Activated CD8-positive, alpha-beta T cell treated with anti-CD3 and anti-CD28 coated beads for 36 hours (primary cell): ENCODE measurements at regions not wholly inside any gene's neighbourhood (a gene's known extent, or its start where the extent isn't known, plus 50 kb on each side); places are given as distances from the start of the nearest gene placed in this dataset.

ENCODE experiments used
- ATAC-seq: fragments of 200-7000 bp; cut with Tn5 transposase; one replicate; pipeline ENCODE4 v1.10.0; 2021; ENCODE audit warnings: mild to moderate bottlenecking, moderate library complexity
- CTCF ChIA-PET: fragments of 350-600 bp; sonication (Branson Sonifier 250); formaldehyde crosslinking; loops from one replicate; lab custom pipeline; 2021; ENCODE audit warnings: antibody characterized with exemption; lab: Charles Lee
- POLR2A ChIA-PET: fragments of 350-600 bp; sonication (Branson Sonifier 250); formaldehyde crosslinking; loops from one replicate; lab custom pipeline; 2021; ENCODE audit warnings: antibody characterized with exemption; lab: Charles Lee
- DNase-seq: peaks from one replicate; pipeline ENCODE4 v3.0.0-alpha.2; 2020
- H3K27ac Mint-ChIP-seq: one replicate; pipeline ENCODE4 v1.8.0; 2021; ENCODE audit warnings: mild to moderate bottlenecking, mixed read lengths
- H3K27me3 Mint-ChIP-seq: one replicate; pipeline ENCODE4 v1.8.0; 2021; ENCODE audit warnings: mixed read lengths
- H3K36me3 Mint-ChIP-seq: one replicate; pipeline ENCODE4 v1.8.0; 2021; ENCODE audit warnings: low read depth, mixed read lengths
- H3K4me1 Mint-ChIP-seq: one replicate; pipeline ENCODE4 v1.8.0; 2021; ENCODE audit warnings: low read depth, mixed read lengths
- H3K4me3 Mint-ChIP-seq: one replicate; pipeline ENCODE4 v1.8.0; 2021; ENCODE audit warnings: mild to moderate bottlenecking, moderate library complexity, mixed read lengths
- H3K9me3 Mint-ChIP-seq: one replicate; pipeline ENCODE4 v1.8.0; 2021; ENCODE audit warnings: mixed read lengths
- intact Hi-C: fragments of 100-400 bp; cut with micrococcal nuclease; formaldehyde crosslinking; loops from one replicate; pipeline ENCODE4 v1.10.0; 2022
- TF ChIP-seq, protein P1 (sequence below): fragments of 200-600 bp; IDR thresholded peaks from one replicate; pipeline ENCODE4 v1.8.0; 2022; ENCODE audit warnings: antibody characterized with exemption, mild to moderate bottlenecking

DNA sequence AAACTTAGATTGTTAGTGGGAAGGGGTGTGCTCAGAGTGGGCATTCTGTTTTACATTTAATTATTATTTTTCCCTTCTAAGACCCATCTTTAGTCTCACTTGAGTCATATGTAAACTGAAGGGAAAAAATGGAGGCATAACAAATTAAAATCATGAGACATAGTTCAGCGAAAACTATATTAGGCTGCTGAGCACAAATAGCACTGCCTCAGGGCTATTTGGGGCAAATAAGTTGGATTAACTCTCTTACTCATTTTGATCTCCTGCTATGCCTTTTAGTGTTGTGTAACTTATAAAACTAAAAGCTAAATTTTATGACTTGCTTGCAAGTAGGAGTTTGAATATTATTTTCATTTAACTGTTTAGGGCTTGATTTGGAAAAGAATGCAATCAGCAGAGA lies 1329.2 kb upstream of the PCDH7 start:
- ATAC-seq: no peak
- Mint-ChIP-seq H3K4me1 (no peaks in the 10 kb centered on the region), H3K9me3 (peaks cover 13% of the 10 kb centered on the region), H3K27me3 (no peaks in the 10 kb centered on the region), H3K36me3 (no peaks in the 10 kb centered on the region), H3K4me3 (no peak overlapping the region), H3K27ac (no peak overlapping the region)
- DNase-seq: no peak
- intact Hi-C loops: no loop called here
- CTCF ChIA-PET: no interaction called here
- POLR2A ChIA-PET: no interaction called here
- TF ChIP-seq, protein P1, sequence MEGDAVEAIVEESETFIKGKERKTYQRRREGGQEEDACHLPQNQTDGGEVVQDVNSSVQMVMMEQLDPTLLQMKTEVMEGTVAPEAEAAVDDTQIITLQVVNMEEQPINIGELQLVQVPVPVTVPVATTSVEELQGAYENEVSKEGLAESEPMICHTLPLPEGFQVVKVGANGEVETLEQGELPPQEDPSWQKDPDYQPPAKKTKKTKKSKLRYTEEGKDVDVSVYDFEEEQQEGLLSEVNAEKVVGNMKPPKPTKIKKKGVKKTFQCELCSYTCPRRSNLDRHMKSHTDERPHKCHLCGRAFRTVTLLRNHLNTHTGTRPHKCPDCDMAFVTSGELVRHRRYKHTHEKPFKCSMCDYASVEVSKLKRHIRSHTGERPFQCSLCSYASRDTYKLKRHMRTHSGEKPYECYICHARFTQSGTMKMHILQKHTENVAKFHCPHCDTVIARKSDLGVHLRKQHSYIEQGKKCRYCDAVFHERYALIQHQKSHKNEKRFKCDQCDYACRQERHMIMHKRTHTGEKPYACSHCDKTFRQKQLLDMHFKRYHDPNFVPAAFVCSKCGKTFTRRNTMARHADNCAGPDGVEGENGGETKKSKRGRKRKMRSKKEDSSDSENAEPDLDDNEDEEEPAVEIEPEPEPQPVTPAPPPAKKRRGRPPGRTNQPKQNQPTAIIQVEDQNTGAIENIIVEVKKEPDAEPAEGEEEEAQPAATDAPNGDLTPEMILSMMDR: no peak

DNA sequence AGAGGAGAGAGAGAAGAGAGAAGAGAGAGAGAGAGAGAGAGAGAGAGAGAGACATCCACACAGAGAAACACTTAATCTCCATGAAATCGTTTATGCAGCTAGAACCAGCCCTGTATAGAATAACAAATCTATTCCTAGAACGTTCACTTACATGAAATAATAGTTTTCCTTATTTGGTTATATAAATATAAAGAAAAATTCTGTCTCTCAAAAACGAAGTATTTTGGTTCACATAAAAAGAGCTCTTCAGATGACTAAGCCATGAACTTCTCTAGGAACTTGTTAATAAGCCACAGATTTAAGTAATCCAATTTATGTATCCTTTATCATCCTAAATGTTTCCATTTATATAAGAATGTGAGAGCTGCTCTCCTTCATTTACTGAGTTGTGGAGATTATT lies 1315.1 kb upstream of the PCDH7 start:
- no peak for DNase-seq
- no peaks in the 10 kb centered on the region for H3K36me3 Mint-ChIP-seq
- ChIA-PET POLR2A (interaction anchor here (0.7 kb wide), 1 partner anchor 19 kb away, joined by 3 read pairs; no protein-coding TSS in a partner anchor), CTCF (no interaction called here)
- ATAC-seq: no peak
- no peak overlapping the region for H3K27ac Mint-ChIP-seq
- no peaks in the 10 kb centered on the region for H3K4me1 Mint-ChIP-seq
- no peak overlapping the region for H3K4me3 Mint-ChIP-seq
- TF ChIP-seq, protein P1: no peak
- H3K27me3 Mint-ChIP-seq: no peaks in the 10 kb centered on the region
- peaks cover 11% of the 10 kb centered on the region for H3K9me3 Mint-ChIP-seq
- intact Hi-C loops: no loop called here

DNA sequence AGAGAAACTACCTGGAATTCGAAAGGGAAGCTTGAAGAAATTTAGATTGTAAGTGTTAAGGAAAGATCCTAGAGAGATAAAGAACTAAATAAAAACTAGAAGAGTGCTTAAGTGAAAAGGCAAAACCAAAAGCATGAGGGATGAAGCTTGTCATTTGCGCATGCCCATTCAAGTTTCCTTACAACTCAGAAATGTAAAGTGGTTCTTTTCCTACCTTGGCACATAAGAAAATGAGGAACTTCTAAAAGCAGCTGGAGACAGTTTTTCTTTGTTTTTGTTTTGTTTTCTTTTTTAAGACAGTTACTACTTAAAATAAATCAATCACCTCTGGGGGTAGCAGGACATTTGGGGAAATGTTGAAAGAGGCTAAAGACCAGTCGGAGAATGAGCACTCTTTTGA lies 1304.4 kb upstream of the PCDH7 start:
- ATAC-seq: no peak
- no peaks in the 10 kb centered on the region for H3K4me1 Mint-ChIP-seq
- intact Hi-C loops: no loop called here
- peaks cover 7% of the 10 kb centered on the region for H3K9me3 Mint-ChIP-seq
- H3K36me3 Mint-ChIP-seq: no peaks in the 10 kb centered on the region
- TF ChIP-seq, protein P1: no peak
- ChIA-PET POLR2A (no interaction called here), CTCF (no interaction called here)
- no peak overlapping the region for H3K27ac Mint-ChIP-seq
- H3K4me3 Mint-ChIP-seq: no peak overlapping the region
- no peaks in the 10 kb centered on the region for H3K27me3 Mint-ChIP-seq
- no peak for DNase-seq

DNA sequence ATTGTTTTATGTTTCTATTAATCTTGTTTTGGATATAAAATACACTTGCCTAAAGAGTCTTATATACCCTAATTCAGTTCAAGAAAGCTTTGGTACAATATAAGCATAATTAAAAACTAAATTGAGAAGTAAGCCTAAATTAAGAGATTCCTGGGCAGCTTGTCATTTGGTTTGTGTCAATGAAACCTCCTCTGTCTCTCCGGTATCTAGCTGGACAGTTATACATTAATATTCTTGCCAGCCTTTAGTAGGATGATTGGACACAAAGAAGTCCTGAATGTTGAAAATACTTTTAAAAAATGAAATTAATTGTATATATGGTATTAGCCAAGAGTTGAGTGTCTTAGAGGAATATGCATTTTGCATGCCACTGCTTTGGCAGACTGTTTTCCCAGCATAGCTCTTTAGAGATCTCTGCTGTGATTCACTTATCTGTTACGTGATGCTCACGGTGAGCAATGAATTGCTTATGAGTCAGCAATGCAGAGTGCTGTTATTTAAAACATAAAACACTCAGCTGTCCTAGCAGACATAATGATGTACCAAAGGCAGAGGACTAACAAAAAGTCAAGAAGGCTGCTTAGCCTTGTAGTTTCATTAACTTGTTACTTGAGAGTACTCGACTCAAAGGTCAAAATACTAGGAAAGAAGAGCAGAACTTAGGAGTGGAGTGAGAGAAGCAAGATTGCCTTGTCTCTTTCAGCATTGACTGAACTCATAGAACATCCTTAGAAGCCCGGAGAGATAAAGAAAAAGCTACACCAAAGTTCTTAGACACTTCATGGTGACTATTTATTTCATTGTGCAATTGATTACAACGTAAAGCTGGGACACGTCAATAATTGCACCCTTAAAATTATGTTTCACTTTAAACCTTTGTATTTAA lies 1296.1 kb upstream of the PCDH7 start:
- H3K27me3 Mint-ChIP-seq: no peaks in the 10 kb centered on the region
- ChIA-PET CTCF (no interaction called here), POLR2A (no interaction called here)
- intact Hi-C loops: no loop called here
- TF ChIP-seq, protein P1: no peak
- H3K4me3 Mint-ChIP-seq: no peak overlapping the region
- ATAC-seq (no peak), DNase-seq (no peak)
- H3K27ac Mint-ChIP-seq: no peak overlapping the region
- H3K36me3 Mint-ChIP-seq: no peaks in the 10 kb centered on the region
- peaks cover 8% of the 10 kb centered on the region for H3K9me3 Mint-ChIP-seq
- no peaks in the 10 kb centered on the region for H3K4me1 Mint-ChIP-seq

DNA sequence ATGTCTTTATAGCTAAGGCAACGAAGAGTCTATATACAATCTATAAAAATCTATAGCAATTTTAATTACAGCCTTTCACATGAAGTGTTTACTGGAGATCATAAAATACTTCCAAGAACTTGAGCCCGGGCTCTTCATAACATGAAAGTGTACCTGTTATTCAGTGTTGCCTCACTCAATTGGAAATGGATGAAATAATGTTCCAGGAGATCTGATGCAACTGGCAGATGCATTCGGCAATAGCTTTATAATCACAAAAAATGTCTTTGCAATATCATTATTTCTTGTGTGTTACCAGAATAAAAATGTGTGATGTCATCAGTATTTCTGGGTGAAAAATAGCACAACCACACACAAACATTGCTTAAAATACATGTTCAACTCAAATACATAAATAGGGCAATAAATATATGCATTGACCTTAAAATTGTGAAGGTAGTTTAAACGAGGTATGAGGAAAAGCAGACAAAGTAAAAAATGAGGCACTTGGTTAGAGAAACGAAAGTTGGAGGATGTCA lies 1266.8 kb upstream of the PCDH7 start:
- H3K4me3 Mint-ChIP-seq: no peak overlapping the region
- ChIA-PET POLR2A (interaction anchor here (0.6 kb wide), 1 partner anchor 1282 kb away, joined by 3 read pairs; no protein-coding TSS in a partner anchor), CTCF (no interaction called here)
- DNase-seq (no peak), ATAC-seq (no peak)
- H3K27me3 Mint-ChIP-seq: no peaks in the 10 kb centered on the region
- H3K4me1 Mint-ChIP-seq: no peaks in the 10 kb centered on the region
- H3K36me3 Mint-ChIP-seq: no peaks in the 10 kb centered on the region
- TF ChIP-seq, protein P1: no peak
- H3K27ac Mint-ChIP-seq: no peak overlapping the region
- intact Hi-C loops: no loop called here
- peaks cover 6% of the 10 kb centered on the region for H3K9me3 Mint-ChIP-seq
